Stomach (tissue), 4 donors: ENCODE measurements at regions not wholly inside any gene's neighbourhood (a gene's known extent, or its start where the extent isn't known, plus 50 kb on each side); places are given as distances from the start of the nearest gene placed in this dataset.

ENCODE experiments used
- POLR2A ChIP-seq, 4 donors: fragments of 450-650 bp; IDR thresholded peaks; one replicate each; pipeline ENCODE4 v1.6.1; 2016; ENCODE audit warnings: antibody characterized with exemption in 4 of 4, control low read depth in 2 of 4, mild to moderate bottlenecking in 1 of 4, moderate library complexity in 1 of 4
- POLR2AphosphoS5 ChIP-seq, 3 donors: sonication (generic); formaldehyde crosslinking; IDR thresholded peaks; one replicate each; pipeline ENCODE4 v1.6.1; 2016; ENCODE audit warnings: antibody characterized with exemption in 3 of 3
- TF ChIP-seq, protein P1 (sequence below), 7 experiments: fragments of 450-650 bp in 4 of 7; fragments of 200-600 bp in 3 of 7; sonication (generic) in 3 of 7; IDR thresholded peaks; one replicate each; pipeline ENCODE4 v1.5.1; 2016 to 2019; ENCODE audit warnings: antibody characterized with exemption in 7 of 7, control low read depth in 2 of 7, mild to moderate bottlenecking in 1 of 7

DNA sequence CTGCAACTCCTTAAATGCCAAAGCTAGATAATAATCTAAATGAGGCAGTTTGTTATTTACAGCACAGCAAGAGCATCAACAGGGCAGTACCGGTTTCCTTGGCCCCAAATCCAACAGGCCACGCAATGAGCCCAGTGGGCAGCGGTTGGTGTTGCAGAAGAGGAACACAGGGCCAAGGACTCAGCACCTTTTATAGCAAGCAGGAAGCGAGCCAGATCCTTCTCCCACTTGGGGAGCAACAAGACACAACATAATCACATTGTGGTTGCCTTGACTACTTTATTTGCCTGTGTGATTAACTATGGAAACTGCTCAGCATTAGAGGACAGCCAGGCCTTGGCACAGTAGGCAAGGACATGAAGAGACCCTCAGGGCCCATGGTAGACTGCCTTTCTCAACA lies 67.1 kb upstream of the HTR2A start:
- TF ChIP-seq, protein P1, sequence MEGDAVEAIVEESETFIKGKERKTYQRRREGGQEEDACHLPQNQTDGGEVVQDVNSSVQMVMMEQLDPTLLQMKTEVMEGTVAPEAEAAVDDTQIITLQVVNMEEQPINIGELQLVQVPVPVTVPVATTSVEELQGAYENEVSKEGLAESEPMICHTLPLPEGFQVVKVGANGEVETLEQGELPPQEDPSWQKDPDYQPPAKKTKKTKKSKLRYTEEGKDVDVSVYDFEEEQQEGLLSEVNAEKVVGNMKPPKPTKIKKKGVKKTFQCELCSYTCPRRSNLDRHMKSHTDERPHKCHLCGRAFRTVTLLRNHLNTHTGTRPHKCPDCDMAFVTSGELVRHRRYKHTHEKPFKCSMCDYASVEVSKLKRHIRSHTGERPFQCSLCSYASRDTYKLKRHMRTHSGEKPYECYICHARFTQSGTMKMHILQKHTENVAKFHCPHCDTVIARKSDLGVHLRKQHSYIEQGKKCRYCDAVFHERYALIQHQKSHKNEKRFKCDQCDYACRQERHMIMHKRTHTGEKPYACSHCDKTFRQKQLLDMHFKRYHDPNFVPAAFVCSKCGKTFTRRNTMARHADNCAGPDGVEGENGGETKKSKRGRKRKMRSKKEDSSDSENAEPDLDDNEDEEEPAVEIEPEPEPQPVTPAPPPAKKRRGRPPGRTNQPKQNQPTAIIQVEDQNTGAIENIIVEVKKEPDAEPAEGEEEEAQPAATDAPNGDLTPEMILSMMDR (IDR thresholded peaks at IDR 0.05) = no peak
- TF ChIP-seq POLR2A (IDR thresholded peaks at IDR 0.05) (no peak), POLR2AphosphoS5 (IDR thresholded peaks at IDR 0.05) (no peak)
